CD4-positive, alpha-beta T cell treated with Interleukin-21 for 1 hour (primary cell): ENCODE measurements at regions not wholly inside any gene's neighbourhood (a gene's known extent, or its start where the extent isn't known, plus 50 kb on each side); places are given as distances from the start of the nearest gene placed in this dataset.

Source experiments
- DNase-seq: peaks from one replicate; pipeline ENCODE4 v3.0.0-alpha.2; 2020

DNA sequence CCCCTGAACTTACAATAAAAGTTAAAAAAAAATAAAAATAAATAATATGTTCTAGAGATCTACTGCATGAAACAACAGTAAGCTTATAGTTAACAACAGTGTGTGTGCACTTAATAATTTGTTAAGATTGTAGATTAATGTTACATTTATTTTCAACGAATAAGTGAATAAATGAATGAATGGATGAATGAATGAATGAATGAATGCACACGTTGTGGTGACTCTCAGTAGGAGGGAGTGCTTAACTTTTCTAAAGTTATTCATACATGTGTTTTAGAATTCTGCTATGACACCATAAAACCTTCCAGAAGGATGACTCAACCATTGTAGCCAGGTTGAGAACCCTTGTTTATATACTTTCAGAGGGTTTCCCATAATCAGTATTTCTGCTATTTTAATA is 1269.4 kb upstream of the CDH6 start:
- DNase-seq = no peak

DNA sequence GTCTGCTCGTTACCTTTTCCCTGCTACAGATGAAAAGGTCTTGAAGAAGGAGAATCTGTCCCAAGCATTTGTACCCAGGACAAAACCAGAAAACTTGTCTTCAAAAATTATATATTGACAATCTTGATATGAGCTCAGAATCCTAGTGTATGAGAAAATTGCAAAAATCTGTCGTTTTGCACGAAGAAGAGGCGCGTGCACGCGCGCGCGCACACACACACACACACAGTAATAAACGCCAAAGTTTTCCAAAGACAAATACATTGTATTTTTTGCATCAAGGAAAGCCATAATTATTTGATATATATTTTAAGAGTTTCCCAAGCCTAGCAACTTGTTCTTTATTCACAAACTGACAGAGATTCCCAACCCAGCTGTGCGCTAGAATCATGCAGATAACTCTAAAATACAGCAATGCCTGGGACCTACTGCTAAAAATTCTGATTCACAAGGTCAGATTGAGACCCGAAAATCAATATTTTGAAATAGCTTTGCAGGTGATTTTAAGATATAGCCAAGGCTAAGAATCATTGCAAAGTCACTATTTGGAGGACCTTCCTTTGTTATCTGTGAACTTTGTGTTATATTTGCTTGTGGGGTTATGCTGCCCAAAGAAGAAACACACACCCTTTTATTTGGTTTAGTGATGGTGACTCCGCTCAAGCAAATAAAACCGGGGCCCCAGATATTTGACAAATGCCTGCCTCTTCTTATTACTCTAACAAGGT is 1287.7 kb upstream of the CDH6 start:
- DNase-seq = no peak

DNA sequence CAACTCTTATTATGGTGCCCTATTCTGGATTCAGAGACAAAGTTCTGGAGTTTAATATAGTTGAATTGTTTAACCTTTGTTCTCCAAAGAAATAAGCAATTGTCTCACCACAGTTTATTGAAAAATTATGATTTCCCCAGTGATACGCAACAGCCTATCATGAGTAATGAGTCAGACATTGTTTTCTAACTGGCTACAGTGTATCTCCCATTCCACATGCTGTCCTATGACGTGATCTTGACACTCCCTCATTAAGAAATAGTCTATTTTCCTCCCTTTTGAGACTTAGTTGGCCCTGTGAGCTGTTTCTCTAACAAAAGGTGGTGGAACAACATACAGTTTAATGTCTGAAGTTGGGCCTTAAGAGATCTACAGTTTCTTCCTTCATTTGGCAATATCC is 1290.6 kb upstream of the CDH6 start:
- no peak for DNase-seq

- DNase-seq = no peak
Measured at GRCh38 chr5:29899583-29899982, 1293.9 kb upstream of the CDH6 start.

- no peak for DNase-seq
Measured at GRCh38 chr5:29897916-29898315, 1295.6 kb upstream of the CDH6 start.

GRCh38 chr5:29896646-29897045 is 1296.8 kb upstream of the CDH6 start:
- DNase-seq = no peak

- no peak for DNase-seq
Measured at GRCh38 chr5:29894668-29895067, 1298.8 kb upstream of the CDH6 start.

DNA sequence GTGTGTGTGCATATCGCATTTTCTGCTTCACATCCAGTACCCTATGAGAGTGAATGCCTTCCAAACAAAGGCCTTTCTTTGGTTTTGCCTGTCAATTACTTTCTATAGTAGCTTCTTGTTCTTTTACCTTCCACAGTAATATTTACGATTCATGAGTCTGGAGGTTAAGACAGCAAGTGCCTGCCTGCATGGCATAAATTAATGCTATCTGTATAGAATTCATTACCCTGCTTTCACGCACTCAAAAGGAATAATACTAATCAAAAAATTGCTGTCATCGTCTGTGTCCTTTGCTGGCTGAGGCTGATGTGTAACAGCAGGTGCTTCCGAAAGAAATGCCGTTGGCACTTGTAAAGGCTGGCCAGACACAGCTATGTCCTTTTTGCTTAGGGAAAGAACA is 1304.4 kb upstream of the CDH6 start:
- no peak for DNase-seq

GRCh38 chr5:29885595-29885994 is 1307.9 kb upstream of the CDH6 start:
- no peak for DNase-seq

DNA sequence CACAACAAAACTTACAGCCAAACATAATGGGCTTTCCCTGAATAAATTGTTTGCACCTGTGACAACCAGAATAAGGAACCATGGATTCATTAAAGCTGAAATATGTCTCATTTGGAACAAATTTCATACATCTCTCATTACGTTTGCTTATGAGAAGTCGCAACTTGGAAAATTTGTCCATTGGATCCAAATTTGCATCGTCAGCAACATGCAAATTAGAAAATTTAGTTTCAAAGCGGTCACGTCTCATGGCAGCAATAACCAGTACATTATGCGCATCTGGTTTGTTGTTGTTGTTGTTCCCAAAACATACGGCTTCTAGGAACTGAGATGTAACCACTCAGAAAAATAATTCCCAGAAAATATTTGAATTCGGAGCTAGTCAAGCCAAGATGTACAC is 1311.5 kb upstream of the CDH6 start:
- no peak for DNase-seq

- DNase-seq = no peak
Measured at GRCh38 chr5:29879401-29879800, 1314.1 kb upstream of the CDH6 start.

GRCh38 chr5:29878599-29878998 is 1314.9 kb upstream of the CDH6 start:
- no peak for DNase-seq

GRCh38 chr5:29867155-29867554 is 1326.3 kb upstream of the CDH6 start:
- no peak for DNase-seq

DNA sequence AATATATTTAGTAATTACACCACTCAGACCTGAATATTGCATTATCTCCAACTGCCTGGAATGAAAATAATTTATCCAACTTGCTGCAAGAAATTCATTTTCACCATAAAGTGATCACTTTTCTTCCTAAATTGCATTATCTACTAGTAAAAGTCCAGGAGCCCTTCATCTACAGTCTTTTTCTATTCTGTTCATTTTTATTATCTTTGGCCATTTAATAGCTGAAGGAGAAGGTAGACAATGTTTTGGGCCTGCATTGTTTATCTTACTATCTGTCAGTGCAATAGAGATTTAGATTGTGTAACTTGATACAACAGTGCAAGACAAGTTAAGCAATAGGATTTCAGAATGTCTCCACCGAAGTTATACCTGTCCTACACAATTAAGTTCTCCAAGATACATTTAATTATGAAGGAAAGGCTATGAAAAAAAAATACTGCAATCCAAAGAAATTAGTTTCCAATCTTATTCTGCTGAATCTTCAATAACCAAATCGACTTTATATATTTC is 1339.7 kb upstream of the CDH6 start:
- no peak for DNase-seq

- DNase-seq = no peak
Measured at GRCh38 chr5:29852329-29852728, 1341.2 kb upstream of the CDH6 start.

DNA sequence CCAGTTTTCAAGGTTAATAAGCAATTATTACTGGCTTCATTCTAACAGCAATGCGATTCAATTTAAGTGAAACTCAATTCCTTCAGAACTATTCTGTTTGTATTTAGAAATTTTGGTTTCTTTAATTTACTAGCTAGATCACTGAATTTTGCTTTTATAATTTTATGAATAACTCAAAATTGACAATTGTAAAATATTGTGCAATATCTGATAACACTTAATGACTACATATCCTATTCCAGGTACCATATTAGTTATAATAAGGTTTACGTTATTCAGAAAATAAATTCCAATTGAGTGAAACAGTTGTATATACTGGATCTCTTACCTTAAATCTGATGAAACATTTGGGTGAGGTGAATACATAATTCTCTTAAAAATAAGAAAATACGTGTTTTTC is 1348.3 kb upstream of the CDH6 start:
- no peak for DNase-seq

GRCh38 chr5:29833394-29833793 is 1360.1 kb upstream of the CDH6 start:
- no peak for DNase-seq

GRCh38 chr5:29822521-29822920 is 1371.0 kb upstream of the CDH6 start:
- DNase-seq = no peak

DNA sequence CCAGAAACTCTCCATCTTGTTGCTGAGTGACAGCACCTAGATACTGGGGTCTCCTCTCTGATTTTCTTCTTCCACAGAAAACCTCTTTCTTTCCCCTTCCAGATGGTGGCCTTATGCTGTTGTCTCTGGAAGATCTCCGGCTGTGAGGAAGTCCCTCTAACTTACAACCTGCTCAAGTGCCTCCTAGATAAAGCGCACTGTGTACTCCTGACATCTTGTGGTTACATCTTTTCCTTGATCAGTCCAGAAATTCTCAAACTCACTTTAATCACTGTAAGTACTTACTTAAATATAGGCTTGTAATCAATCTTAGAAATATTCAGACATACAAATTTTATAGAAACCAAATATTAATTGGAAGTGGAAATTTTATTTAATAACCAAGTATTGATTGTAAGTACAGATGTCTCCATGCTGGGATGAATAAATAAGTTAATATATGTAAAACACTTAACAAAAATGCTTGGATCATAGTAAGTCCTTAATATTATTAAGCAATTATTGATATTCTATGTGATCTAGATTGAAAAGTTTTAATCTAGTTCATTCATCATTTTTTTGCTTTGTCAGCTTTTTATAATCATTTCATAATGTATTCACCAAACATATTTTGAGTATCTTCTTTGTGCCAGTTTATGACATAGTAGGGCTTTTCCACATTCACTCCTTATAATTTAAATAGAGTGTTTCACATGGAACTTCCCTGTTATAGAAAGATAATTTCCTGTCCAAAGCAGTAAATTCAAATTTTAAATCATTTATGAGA is 1381.4 kb upstream of the CDH6 start:
- DNase-seq = no peak

- no peak for DNase-seq
Measured at GRCh38 chr5:29805804-29806203, 1387.7 kb upstream of the CDH6 start.

GRCh38 chr5:29800752-29801151 is 1392.7 kb upstream of the CDH6 start:
- no peak for DNase-seq

DNA sequence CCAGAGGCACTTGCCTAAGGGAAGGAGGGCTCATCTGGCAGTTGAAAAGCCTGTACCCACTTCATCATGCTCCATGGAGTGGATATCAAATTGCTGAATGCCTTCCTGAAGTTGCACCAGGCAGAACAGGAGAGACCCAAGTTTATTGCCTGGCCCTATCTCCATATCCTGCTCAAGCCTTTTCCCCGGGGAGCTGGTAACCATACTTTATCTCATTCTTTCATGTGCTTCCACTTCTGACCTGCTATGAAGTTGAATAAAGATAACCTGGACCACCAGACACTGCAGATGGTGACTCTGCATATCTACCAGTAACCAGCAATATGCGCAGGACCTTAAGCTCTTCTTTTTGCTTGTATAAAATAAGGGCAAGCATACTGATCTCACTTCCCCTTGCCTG is 1397.5 kb upstream of the CDH6 start:
- no peak for DNase-seq

- no peak for DNase-seq
Measured at GRCh38 chr5:29795096-29795652, 1398.3 kb upstream of the CDH6 start.

GRCh38 chr5:29794141-29794787 is 1399.2 kb upstream of the CDH6 start:
- DNase-seq = no peak
